Psoas muscle (tissue), 7 donors: ENCODE measurements at regions not wholly inside any gene's neighbourhood (a gene's known extent, or its start where the extent isn't known, plus 50 kb on each side); places are given as distances from the start of the nearest gene placed in this dataset.

Source experiments
- ATAC-seq, 4 donors: fragments of 200-7000 bp; cut with Tn5 transposase; one replicate each; pipeline ENCODE4 v1.9.1; 2020; ENCODE audit warnings: moderate library complexity in 3 of 4, mild to moderate bottlenecking in 2 of 4
- DNase-seq, 2 donors: peaks; one replicate each; pipeline ENCODE4 v3.0.0-alpha.2; 2020
- H3K27ac ChIP-seq: fragments of 200-600 bp; one replicate; pipeline ENCODE4 v1.8.0; 2022
- H3K27me3 ChIP-seq, 3 donors: fragments of 200-600 bp in 1 of 3; one replicate each; pipeline versions ENCODE4 v1.6.1 to v1.8.0; 2013 to 2022; ENCODE audit warnings: low read length in 2 of 3, mild to moderate bottlenecking in 2 of 3, moderate library complexity in 1 of 3; ENCODE audit not compliant: insufficient read depth in 3 of 3
- H3K36me3 ChIP-seq, 2 donors: fragments of 200-600 bp in 1 of 2; one replicate each; pipeline versions ENCODE4 v1.6.1 to v1.8.0; 2013 to 2022; ENCODE audit warnings: low read depth in 1 of 2, mild to moderate bottlenecking in 1 of 2, moderate library complexity in 1 of 2; ENCODE audit not compliant: insufficient read depth in 1 of 2
- H3K4me1 ChIP-seq: fragments of 200-600 bp; one replicate; pipeline ENCODE4 v1.8.0; 2022
- H3K4me3 ChIP-seq: fragments of 200-600 bp; one replicate; pipeline ENCODE4 v1.8.0; 2022; ENCODE audit warnings: mild to moderate bottlenecking
- H3K9me3 ChIP-seq: fragments of 200-600 bp; one replicate; pipeline ENCODE4 v1.8.0; 2022
- WGBS, 3 donors: extraction: QIAGEN DNeasy Blood & Tissue Kit; methylation state at CpG; one replicate each; pipeline versions ENCODE4 v1.1.6 to v1.1.7; 2013; 5-methylcytosine and 5-hydroxymethylcytosine counted together
- intact Hi-C, 2 donors: fragments of 100-400 bp; cut with DNase I; formaldehyde crosslinking; loops; one replicate each; pipeline versions ENCODE4 v1.11.0 to v1.14.2; 2022
- TF ChIP-seq, protein P1 (sequence below): fragments of 200-600 bp; IDR thresholded peaks from one replicate; pipeline ENCODE4 v1.8.0; 2022; ENCODE audit warnings: antibody characterized with exemption
- donor health status: healthy with polysubstance abuse.
- donor health status: DM: no; HTN: no; CAD: no; lungs with moderate emphysema.
- donor health status: Bipolar disorder and iron deficiency.
- donor health status: healthy.
- donor health status: DM: yes; HTN: yes; CAD: no.
- donor health status: DM: no; HTN: no; CAD: no.
- donor health status: DM: yes; HTN: yes; CAD: no.

DNA sequence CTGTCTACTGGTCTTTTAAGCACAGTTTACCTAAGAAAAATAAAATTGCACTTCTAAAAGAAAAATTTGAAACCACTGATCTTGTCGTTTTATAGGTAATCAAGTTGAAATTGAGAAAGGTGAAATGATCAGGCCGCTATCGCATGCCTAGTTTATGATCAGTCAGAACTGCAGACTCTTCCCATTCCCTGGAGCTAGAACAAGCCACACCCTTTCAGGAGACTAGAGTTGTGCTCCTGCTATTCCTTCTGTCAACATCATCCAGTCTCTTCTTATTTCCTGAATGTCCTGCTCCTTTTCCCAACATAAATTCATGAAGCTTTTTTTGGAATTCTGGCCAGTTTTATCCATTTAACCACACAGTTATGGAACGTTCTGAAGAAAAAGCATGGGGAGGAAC is 135.1 kb downstream of the SLC7A11 start:
- Histone ChIP-seq H3K4me3 (no peak overlapping the region), H3K4me1 (no peaks in the 10 kb centered on the region), H3K27me3 (no peaks in the 10 kb centered on the region), H3K36me3 (no peaks in the 10 kb centered on the region), H3K27ac (no peak overlapping the region), H3K9me3 (no peaks in the 10 kb centered on the region)
- TF ChIP-seq, protein P1, sequence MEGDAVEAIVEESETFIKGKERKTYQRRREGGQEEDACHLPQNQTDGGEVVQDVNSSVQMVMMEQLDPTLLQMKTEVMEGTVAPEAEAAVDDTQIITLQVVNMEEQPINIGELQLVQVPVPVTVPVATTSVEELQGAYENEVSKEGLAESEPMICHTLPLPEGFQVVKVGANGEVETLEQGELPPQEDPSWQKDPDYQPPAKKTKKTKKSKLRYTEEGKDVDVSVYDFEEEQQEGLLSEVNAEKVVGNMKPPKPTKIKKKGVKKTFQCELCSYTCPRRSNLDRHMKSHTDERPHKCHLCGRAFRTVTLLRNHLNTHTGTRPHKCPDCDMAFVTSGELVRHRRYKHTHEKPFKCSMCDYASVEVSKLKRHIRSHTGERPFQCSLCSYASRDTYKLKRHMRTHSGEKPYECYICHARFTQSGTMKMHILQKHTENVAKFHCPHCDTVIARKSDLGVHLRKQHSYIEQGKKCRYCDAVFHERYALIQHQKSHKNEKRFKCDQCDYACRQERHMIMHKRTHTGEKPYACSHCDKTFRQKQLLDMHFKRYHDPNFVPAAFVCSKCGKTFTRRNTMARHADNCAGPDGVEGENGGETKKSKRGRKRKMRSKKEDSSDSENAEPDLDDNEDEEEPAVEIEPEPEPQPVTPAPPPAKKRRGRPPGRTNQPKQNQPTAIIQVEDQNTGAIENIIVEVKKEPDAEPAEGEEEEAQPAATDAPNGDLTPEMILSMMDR: no peak
- 90 to 98% (median 95%) methylated on average over 4 of the region's 4 CpGs for WGBS, 3 donors
- no peak for DNase-seq
- ATAC-seq: no peak
- intact Hi-C loops: no loop called here

DNA sequence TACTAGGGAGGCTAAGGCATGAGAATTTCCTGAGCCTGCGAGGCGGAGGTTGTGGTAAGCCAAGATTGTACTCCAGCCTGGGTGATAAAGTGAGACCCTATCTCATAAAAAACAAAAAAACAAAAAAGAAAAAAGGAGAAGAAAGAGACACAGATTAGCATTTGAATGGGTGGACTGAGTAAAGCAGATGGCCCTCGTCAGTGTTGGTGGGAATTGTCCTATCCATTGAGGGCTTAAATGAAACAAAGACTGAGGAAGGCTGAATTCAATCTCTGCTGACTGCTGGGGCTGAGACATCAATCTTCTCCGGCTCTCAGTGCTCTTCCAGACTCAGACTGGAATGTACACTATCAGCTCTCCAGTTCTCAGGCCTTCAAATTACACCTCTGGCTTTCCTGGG is 136.8 kb downstream of the SLC7A11 start:
- Histone ChIP-seq H3K36me3 (no peaks in the 10 kb centered on the region), H3K4me1 (no peaks in the 10 kb centered on the region), H3K27me3 (no peaks in the 10 kb centered on the region), H3K27ac (no peak overlapping the region), H3K4me3 (no peak overlapping the region), H3K9me3 (no peaks in the 10 kb centered on the region)
- intact Hi-C loops: no loop called here
- 87 to 97% (median 92%) methylated on average over 4 of the region's 4 CpGs for WGBS, 3 donors
- DNase-seq (no peak), ATAC-seq (no peak)
- TF ChIP-seq, protein P1: no peak

DNA sequence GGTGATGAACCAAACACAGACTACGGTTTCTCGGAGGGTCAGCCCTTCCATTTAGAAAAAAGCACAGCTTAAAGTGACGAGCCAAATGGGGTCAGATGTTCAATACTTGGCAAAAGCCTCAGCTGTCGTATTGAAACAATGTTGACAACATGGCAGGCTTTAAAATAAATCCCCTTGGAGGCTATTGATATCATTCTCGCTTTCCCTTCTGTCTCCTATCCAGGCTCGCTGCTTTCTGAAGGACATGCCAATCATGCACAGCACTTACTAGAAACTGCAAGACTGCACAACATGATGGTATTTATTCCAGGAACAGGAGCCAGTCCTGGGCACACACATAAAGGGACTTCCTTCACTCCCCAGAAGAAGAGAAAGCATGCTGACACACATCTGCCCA is 137.9 kb downstream of the SLC7A11 start:
- 20 to 33% (median 20%) methylated on average over 6 of the region's 6 CpGs for whole genome bisulfite sequencing, 3 donors
- TF ChIP-seq, protein P1: no peak

DNA sequence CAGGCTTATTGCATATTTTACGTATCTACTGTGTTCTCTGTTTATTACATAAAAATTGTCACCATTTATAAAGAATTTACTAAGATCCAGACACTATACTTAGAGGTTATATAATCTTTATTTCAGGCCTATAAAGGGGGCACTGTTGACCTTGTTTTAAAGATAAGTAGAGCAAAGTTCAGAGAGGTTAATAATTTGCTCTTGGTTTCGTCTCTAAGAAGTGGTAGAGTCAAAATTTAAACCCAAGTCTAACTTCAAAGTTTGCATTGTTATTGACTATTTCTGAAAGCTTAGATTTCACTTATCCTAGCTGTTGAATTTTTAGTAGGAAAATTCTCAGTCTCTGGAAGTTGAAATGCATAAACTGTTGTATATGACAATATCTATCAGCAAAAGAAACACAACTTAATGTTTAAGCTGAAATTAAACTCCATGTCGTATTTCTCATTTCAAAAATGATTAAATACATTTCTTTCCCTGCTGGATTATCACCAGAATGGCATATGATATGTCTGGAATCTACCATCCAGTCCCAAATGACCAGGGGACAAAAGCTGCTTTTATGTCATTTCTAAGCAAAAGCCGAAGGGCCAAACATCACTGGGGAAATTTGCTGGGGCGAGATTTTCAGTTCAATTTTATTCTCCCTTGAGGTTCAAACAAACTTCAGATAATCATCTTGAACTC is 138.4 kb downstream of the SLC7A11 start:
- Histone ChIP-seq H3K27me3 (no peaks in the 10 kb centered on the region), H3K36me3 (no peaks in the 10 kb centered on the region), H3K4me3 (peak overlapping the region; percentile 35), H3K4me1 (no peaks in the 10 kb centered on the region), H3K27ac (no peak overlapping the region), H3K9me3 (no peaks in the 10 kb centered on the region)
- whole genome bisulfite sequencing, 3 donors: 62 to 77% (median 67%) methylated on average over 5 of the region's 5 CpGs
- TF ChIP-seq, protein P1: no peak
- DNase-seq: no peak
- intact Hi-C loops: no loop called here
- no peak for ATAC-seq

More for the DNA sequence above, 137.9 kb downstream of the SLC7A11 start:
- no peaks in the 10 kb centered on the region for H3K27me3 ChIP-seq
- ATAC-seq (peak; percentile 23 to 84 (median 49)), DNase-seq (no peak)
- no peak overlapping the region for H3K27ac ChIP-seq
- H3K36me3 ChIP-seq: no peaks in the 10 kb centered on the region
- H3K9me3 ChIP-seq: no peaks in the 10 kb centered on the region
- intact Hi-C loops: no loop called here
- H3K4me1 ChIP-seq: no peaks in the 10 kb centered on the region
- H3K4me3 ChIP-seq: peak overlapping the region; percentile 35

DNA sequence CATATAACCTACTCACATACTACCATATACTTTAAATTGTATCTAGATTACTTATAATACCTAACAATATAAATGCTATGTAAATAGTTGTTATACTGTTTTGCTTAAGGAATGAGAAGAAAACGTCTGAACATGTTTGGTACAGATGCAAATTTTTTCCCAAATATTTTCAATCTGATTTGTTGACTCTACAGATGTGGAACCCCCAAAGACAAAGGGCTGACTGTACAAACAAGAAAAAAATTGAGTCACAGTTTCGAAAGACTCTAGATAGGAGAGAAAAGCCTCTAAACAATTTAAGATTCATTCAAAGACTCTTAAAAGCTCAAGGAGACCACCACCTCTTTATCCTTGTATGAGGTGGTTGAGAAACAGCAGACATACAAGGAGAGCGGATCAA is 142.8 kb downstream of the SLC7A11 start:
- TF ChIP-seq, protein P1: no peak
- whole genome bisulfite sequencing, 3 donors: 78 to 85% (median 83%) methylated on average over 3 of the region's 3 CpGs
- no peaks in the 10 kb centered on the region for H3K4me1 ChIP-seq
- H3K36me3 ChIP-seq: no peaks in the 10 kb centered on the region
- no peak overlapping the region for H3K4me3 ChIP-seq
- DNase-seq (no peak), ATAC-seq (no peak)
- H3K9me3 ChIP-seq: no peaks in the 10 kb centered on the region
- H3K27me3 ChIP-seq: no peaks in the 10 kb centered on the region
- intact Hi-C loops: loop anchor here in 1 of 2 donors (10.0 kb wide), 1 partner anchor 975 kb away; no protein-coding TSS in a partner anchor
- H3K27ac ChIP-seq: no peak overlapping the region
